ENCODE measurements at regions not wholly inside any gene's neighbourhood (a gene's known extent, or its start where the extent isn't known, plus 50 kb on each side); places are given as distances from the start of the nearest gene placed in this dataset.

DNA sequence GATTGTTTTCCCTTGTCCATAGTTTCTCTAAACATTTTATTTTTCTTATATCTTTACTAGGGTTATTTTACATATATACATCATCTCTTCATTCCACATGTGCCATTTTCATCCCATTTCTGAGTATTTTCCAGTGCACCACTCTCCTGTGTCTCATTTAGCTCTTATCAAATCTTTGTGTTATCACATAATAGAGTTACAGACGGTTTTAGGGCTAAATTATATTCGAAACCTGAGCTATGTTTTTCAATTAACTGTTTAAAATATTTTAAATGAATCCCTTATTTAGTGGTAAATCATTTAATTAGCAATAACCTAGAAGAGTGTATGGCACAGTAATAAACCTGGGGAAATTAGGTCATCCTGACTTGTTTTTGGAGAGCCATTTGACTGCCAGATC lies 160.4 kb upstream of the DCN start:
- Histone ChIP-seq H3K36me3 (ENCODE audit: low read depth) (no peaks in the 10 kb centered on the region), H3K79me2 (ENCODE audit: low read depth) (no peaks in the 10 kb centered on the region), H3K27ac (no peak overlapping the region), H3K9me2 (ENCODE audit: insufficient read depth) (no peaks in the 10 kb centered on the region), H3K27me3 (ENCODE audit: insufficient read depth, low read depth) (no peaks in the 10 kb centered on the region), H3K4me3 (no peak overlapping the region), H4K20me1 (ENCODE audit: insufficient read depth) (no peaks in the 10 kb centered on the region), H3F3A (ENCODE audit: insufficient read depth, low read depth) (no peaks in the 10 kb centered on the region), H3K4me2 (no peak overlapping the region), H2AFZ (no peak overlapping the region), H3K9me3 (ENCODE audit: insufficient read depth, low read depth) (no peaks in the 10 kb centered on the region), H3K4me1 (replicated peaks; ENCODE audit: insufficient read depth) (no peaks in the 10 kb centered on the region)
- no peak for DNase-seq
- ChIA-PET POLR2A (ENCODE audit: unreplicated experiment) (interaction anchor here (0.7 kb wide), 1 partner anchor 178 kb away, joined by 7 read pairs; no protein-coding TSS in a partner anchor), CTCF (no interaction called here)
- no peak for TF ChIP-seq EZH2 (IDR thresholded peaks at IDR 0.05; ENCODE audit: low read depth)
- TF ChIP-seq, protein P1, sequence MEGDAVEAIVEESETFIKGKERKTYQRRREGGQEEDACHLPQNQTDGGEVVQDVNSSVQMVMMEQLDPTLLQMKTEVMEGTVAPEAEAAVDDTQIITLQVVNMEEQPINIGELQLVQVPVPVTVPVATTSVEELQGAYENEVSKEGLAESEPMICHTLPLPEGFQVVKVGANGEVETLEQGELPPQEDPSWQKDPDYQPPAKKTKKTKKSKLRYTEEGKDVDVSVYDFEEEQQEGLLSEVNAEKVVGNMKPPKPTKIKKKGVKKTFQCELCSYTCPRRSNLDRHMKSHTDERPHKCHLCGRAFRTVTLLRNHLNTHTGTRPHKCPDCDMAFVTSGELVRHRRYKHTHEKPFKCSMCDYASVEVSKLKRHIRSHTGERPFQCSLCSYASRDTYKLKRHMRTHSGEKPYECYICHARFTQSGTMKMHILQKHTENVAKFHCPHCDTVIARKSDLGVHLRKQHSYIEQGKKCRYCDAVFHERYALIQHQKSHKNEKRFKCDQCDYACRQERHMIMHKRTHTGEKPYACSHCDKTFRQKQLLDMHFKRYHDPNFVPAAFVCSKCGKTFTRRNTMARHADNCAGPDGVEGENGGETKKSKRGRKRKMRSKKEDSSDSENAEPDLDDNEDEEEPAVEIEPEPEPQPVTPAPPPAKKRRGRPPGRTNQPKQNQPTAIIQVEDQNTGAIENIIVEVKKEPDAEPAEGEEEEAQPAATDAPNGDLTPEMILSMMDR (conservative IDR thresholded peaks at IDR 0.05) = no peak
- no TSS peak for BruUV-seq (replicated peaks)
- intact Hi-C loops (cut with micrococcal nuclease; ENCODE audit: unreplicated experiment) = no loop called here

DNA sequence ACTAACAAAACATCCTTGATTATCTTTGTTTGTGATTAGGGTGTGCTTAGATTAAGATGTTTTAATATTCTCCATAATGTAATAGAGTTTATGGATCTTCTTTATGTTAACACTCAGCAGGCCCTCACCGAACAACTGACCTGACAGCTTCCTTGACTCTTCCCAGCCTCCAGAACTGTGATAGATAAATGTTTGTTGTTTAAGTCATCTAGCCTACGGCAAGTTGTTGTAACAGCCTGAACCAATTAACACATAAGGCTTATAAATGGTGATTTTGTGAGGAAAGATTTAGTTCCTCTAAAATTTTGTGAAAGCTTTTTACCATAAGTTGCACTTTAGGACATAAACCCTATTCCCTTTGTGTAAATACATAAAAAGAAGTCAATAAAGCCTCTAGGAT lies 156.5 kb upstream of the DCN start:
- Histone ChIP-seq H3K4me1 (replicated peaks; ENCODE audit: insufficient read depth) (no peaks in the 10 kb centered on the region), H3K9me3 (ENCODE audit: insufficient read depth, low read depth) (no peaks in the 10 kb centered on the region), H3K36me3 (ENCODE audit: low read depth) (no peaks in the 10 kb centered on the region), H3K9me2 (ENCODE audit: insufficient read depth) (no peaks in the 10 kb centered on the region), H3K79me2 (ENCODE audit: low read depth) (no peaks in the 10 kb centered on the region), H3K27ac (no peak overlapping the region), H2AFZ (no peak overlapping the region), H3F3A (ENCODE audit: insufficient read depth, low read depth) (no peaks in the 10 kb centered on the region), H3K4me3 (no peak overlapping the region), H3K27me3 (ENCODE audit: insufficient read depth, low read depth) (no peaks in the 10 kb centered on the region), H4K20me1 (ENCODE audit: insufficient read depth) (no peaks in the 10 kb centered on the region), H3K4me2 (no peak overlapping the region)
- CTCF ChIA-PET = no interaction called here
- DNase-seq = no peak
- POLR2A ChIA-PET (ENCODE audit: unreplicated experiment) = no interaction called here
- no peak for TF ChIP-seq EZH2 (IDR thresholded peaks at IDR 0.05; ENCODE audit: low read depth)
- TF ChIP-seq, protein P1 (conservative IDR thresholded peaks at IDR 0.05) = no peak
- no TSS peak for BruUV-seq (replicated peaks)
- intact Hi-C loops (cut with micrococcal nuclease; ENCODE audit: unreplicated experiment) = no loop called here

DNA sequence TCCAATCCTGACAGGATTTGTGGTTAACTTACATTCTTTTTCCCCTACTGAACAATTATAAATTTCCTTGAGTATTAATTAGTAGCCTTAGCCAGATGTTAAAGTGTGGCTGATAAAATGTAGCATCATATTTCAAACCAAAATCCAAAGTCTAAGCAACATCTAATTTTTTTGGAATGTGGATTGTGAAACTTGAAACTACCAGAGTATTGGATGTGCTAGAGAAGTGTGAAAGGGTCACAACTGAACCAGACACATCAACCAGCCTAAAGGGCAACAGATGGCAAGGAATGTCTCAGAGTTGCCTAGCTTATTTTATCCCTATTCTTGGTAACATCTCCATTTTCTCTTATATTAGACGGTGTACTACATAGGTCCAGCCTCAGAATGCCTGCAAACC lies 153.1 kb upstream of the DCN start:
- TF ChIP-seq, protein P1 (conservative IDR thresholded peaks at IDR 0.05) = no peak
- Histone ChIP-seq H3K9me3 (ENCODE audit: insufficient read depth, low read depth) (no peaks in the 10 kb centered on the region), H3K27ac (no peak overlapping the region), H3K4me3 (no peak overlapping the region), H3K9me2 (ENCODE audit: insufficient read depth) (no peaks in the 10 kb centered on the region), H3K4me2 (no peak overlapping the region), H3K27me3 (ENCODE audit: insufficient read depth, low read depth) (no peaks in the 10 kb centered on the region), H3K36me3 (ENCODE audit: low read depth) (no peaks in the 10 kb centered on the region), H4K20me1 (ENCODE audit: insufficient read depth) (no peaks in the 10 kb centered on the region), H3F3A (ENCODE audit: insufficient read depth, low read depth) (no peaks in the 10 kb centered on the region), H3K4me1 (replicated peaks; ENCODE audit: insufficient read depth) (no peaks in the 10 kb centered on the region), H3K79me2 (ENCODE audit: low read depth) (no peaks in the 10 kb centered on the region), H2AFZ (no peak overlapping the region)
- CTCF ChIA-PET = no interaction called here
- no peak for DNase-seq
- POLR2A ChIA-PET (ENCODE audit: unreplicated experiment) = no interaction called here
- intact Hi-C loops (cut with micrococcal nuclease; ENCODE audit: unreplicated experiment) = no loop called here
- no TSS peak for BruUV-seq (replicated peaks)

Data from PC-9 (cell line).